OCI-LY7 (cell line): ENCODE measurements at regions not wholly inside any gene's neighbourhood (a gene's known extent, or its start where the extent isn't known, plus 50 kb on each side); places are given as distances from the start of the nearest gene placed in this dataset.
"Not testable (repeated sequence)": the region's sequence is repeated elsewhere in the genome, so short reads cannot be mapped to it uniquely, and the experiment has no call there.

Experiments
- BruUV-seq: library from RNA; stranded (reverse); fragments of 400-500 nt; replicated peaks from 2 replicates; lab custom pipeline; 2021; lab: Mats Ljungman, UMichigan
- CTCF ChIA-PET: fragments of 300-600 bp; sonication (Branson Sonifier 250); formaldehyde crosslinking; loops from one replicate; lab custom pipeline; 2022; ENCODE audit warnings: antibody characterized with exemption; ENCODE audit not compliant: unreplicated experiment; lab: Charles Lee
- POLR2A ChIA-PET: fragments of 300-600 bp; sonication (Branson Sonifier 250); formaldehyde crosslinking; loops from one replicate; lab custom pipeline; 2022; ENCODE audit warnings: antibody characterized with exemption; lab: Charles Lee
- DNase-seq: peaks from one replicate; pipeline ENCODE4 v3.0.0-alpha.2; 2015; ENCODE audit warnings: low spot score
- H2AFZ ChIP-seq: fragments of 200-600 bp; sonication (generic), shearing (Covaris generic); 2 replicates; pipeline ENCODE4 v1.6.1; 2014; ENCODE audit warnings: mild to moderate bottlenecking, antibody characterized with exemption, low read length, moderate library complexity
- H3K27ac ChIP-seq: fragments of 200-600 bp; sonication (generic); 2 replicates; pipeline ENCODE4 v1.5.1; 2014; ENCODE audit warnings: mixed run types, low read depth, mild to moderate bottlenecking, moderate library complexity, low read length, inconsistent platforms; ENCODE audit not compliant: poor library complexity, severe bottlenecking
- H3K36me3 ChIP-seq: fragments of 200-600 bp; sonication (generic); 2 replicates; pipeline ENCODE4 v1.6.1; 2014; ENCODE audit warnings: mild to moderate bottlenecking, antibody characterized with exemption, low read length, moderate library complexity, mixed read lengths; ENCODE audit not compliant: insufficient read depth
- H3K4me1 ChIP-seq: fragments of 200-600 bp; sonication (generic); 2 replicates; pipeline ENCODE4 v1.5.1; 2014; ENCODE audit warnings: mild to moderate bottlenecking, low read length; ENCODE audit not compliant: insufficient read depth, poor library complexity, severe bottlenecking
- H3K4me2 ChIP-seq: fragments of 200-600 bp; sonication (generic); 2 replicates; pipeline ENCODE4 v1.6.1; 2014; ENCODE audit warnings: mild to moderate bottlenecking, low read length
- H3K4me3 ChIP-seq: fragments of 200-600 bp; sonication (generic); 2 replicates; pipeline ENCODE4 v1.5.1; 2014; ENCODE audit warnings: mild to moderate bottlenecking, low read depth, low read length; ENCODE audit not compliant: poor library complexity, severe bottlenecking
- H3K79me2 ChIP-seq: fragments of 200-600 bp; sonication (generic); 2 replicates; pipeline ENCODE4 v1.6.1; 2016; ENCODE audit warnings: low read depth, mild to moderate bottlenecking, low read length, moderate library complexity, mixed read lengths; ENCODE audit not compliant: insufficient read depth
- H3K9me2 ChIP-seq: fragments of 200-600 bp; sonication (generic); 2 replicates; pipeline ENCODE4 v1.6.1; 2016; ENCODE audit warnings: mild to moderate bottlenecking, low read length, mixed read lengths; ENCODE audit not compliant: insufficient read depth
- H3K9me3 ChIP-seq: fragments of 200-600 bp; sonication (generic); 2 replicates; pipeline ENCODE4 v1.6.1; 2014; ENCODE audit warnings: mild to moderate bottlenecking, mixed run types, low read length, mixed read lengths
- H4K20me1 ChIP-seq: fragments of 200-600 bp; sonication (generic); 2 replicates; pipeline ENCODE4 v1.6.1; 2014; ENCODE audit warnings: mild to moderate bottlenecking, antibody characterized with exemption, low read length, moderate library complexity, mixed read lengths; ENCODE audit not compliant: insufficient read depth
- CTCF ChIP-seq: fragments of 200-600 bp; sonication (generic); conservative IDR thresholded peaks from 2 replicates; pipeline ENCODE4 v1.5.1; 2014; ENCODE audit warnings: mild to moderate bottlenecking, antibody characterized with exemption, low read length, moderate library complexity, mixed read lengths
- EZH2phosphoT487 ChIP-seq: fragments of 200-600 bp; sonication (generic); IDR thresholded peaks from 2 replicates; pipeline ENCODE4 v1.6.1; 2018; ENCODE audit warnings: low read depth, borderline replicate concordance, mild to moderate bottlenecking, mixed run types, antibody characterized with exemption, low read length, moderate library complexity, mixed read lengths
- intact Hi-C: fragments of 100-400 bp; cut with micrococcal nuclease; formaldehyde crosslinking; loops from one replicate; pipeline ENCODE4 v1.10.0; 2022; ENCODE audit not compliant: unreplicated experiment

GRCh38 chr15:92800013-92800412 lies 100.1 kb upstream of the CHD2 start:
- BruUV-seq = no TSS peak
- Histone ChIP-seq H3K79me2 (no peaks in the 10 kb centered on the region), H3K36me3 (no peaks in the 10 kb centered on the region), H2AFZ (no peak overlapping the region), H3K4me3 (no peak overlapping the region), H3K4me1 (peaks cover 28% of the 10 kb centered on the region), H3K9me2 (no peaks in the 10 kb centered on the region), H4K20me1 (no peaks in the 10 kb centered on the region), H3K9me3 (no peaks in the 10 kb centered on the region), H3K4me2 (no peak overlapping the region), H3K27ac (no peak overlapping the region)
- CTCF ChIA-PET = no interaction called here
- DNase-seq = no peak
- intact Hi-C loops = no loop called here
- TF ChIP-seq CTCF (no peak), EZH2phosphoT487 (no peak)
- POLR2A ChIA-PET = interaction anchor here (0.6 kb wide), 1 partner anchor 38 kb away, joined by 4 read pairs; no protein-coding TSS in a partner anchor

- H2AFZ ChIP-seq, DNase-seq, H4K20me1 ChIP-seq, H3K4me3 ChIP-seq, H3K9me3 ChIP-seq, H3K79me2 ChIP-seq, H3K27ac ChIP-seq, H3K4me2 ChIP-seq, H3K36me3 ChIP-seq, intact Hi-C loops, H3K9me2 ChIP-seq, BruUV-seq, CTCF ChIA-PET: not testable (repeated sequence)
- peaks cover 29% of the 10 kb centered on the region for H3K4me1 ChIP-seq
- POLR2A ChIA-PET = interaction anchor here (0.7 to 1.3 kb wide), 10 partner anchors 12 to 148 kb away, joined by 3 to 5 read pairs (median 3); no protein-coding TSS in a partner anchor
These were observed 99.6 kb upstream of the CHD2 start for GRCh38 chr15:92800416-92801055.

- H2AFZ ChIP-seq, H3K9me2 ChIP-seq, BruUV-seq, H3K79me2 ChIP-seq, DNase-seq, CTCF ChIA-PET, H3K27ac ChIP-seq, H3K4me3 ChIP-seq, H3K4me2 ChIP-seq, H3K36me3 ChIP-seq, intact Hi-C loops, H3K9me3 ChIP-seq, H4K20me1 ChIP-seq: not testable (repeated sequence)
- POLR2A ChIA-PET = interaction anchor here (0.7 to 1.3 kb wide), 13 partner anchors 13 to 979 kb away, joined by 3 to 5 read pairs (median 3); no protein-coding TSS in a partner anchor
- H3K4me1 ChIP-seq = peaks cover 29% of the 10 kb centered on the region
These were observed 98.9 kb upstream of the CHD2 start for GRCh38 chr15:92801056-92801773.
